Neural cell (in vitro differentiated cells): ENCODE measurements at regions not wholly inside any gene's neighbourhood (a gene's known extent, or its start where the extent isn't known, plus 50 kb on each side); places are given as distances from the start of the nearest gene placed in this dataset.

ENCODE experiments used
- CTCF ChIP-seq: fragments of 450-650 bp; IDR thresholded peaks from 2 replicates; pipeline ENCODE4 v1.5.1; 2014; ENCODE audit warnings: antibody characterized with exemption, mild to moderate bottlenecking, moderate library complexity; ENCODE audit not compliant: poor library complexity, severe bottlenecking
- EZH2 ChIP-seq: fragments of 200-600, 300-800 bp; shearing (Covaris generic), sonication (generic); IDR thresholded peaks from 2 replicates; pipeline ENCODE4 v1.6.1; 2014; ENCODE audit warnings: antibody characterized with exemption, low read length, borderline replicate concordance, mild to moderate bottlenecking; ENCODE audit not compliant: insufficient read depth, poor library complexity, severe bottlenecking
- POLR2AphosphoS5 ChIP-seq: IDR thresholded peaks from 2 replicates; pipeline ENCODE4 v1.6.1; 2012
- RAD21 ChIP-seq: fragments of 450-650 bp; conservative IDR thresholded peaks from 2 replicates; pipeline ENCODE4 v1.6.1; 2014; ENCODE audit warnings: antibody characterized with exemption, mild to moderate bottlenecking, moderate library complexity
- REST ChIP-seq: IDR thresholded peaks from 2 replicates; pipeline ENCODE4 v1.6.1; 2012; ENCODE audit warnings: borderline replicate concordance
- TAF1 ChIP-seq: IDR thresholded peaks from 2 replicates; pipeline ENCODE4 v1.6.1; 2012; ENCODE audit warnings: low read depth

- TF ChIP-seq EZH2 (no peak), CTCF (no peak), REST (no peak), RAD21 (no peak), POLR2AphosphoS5 (no peak), TAF1 (no peak)
Measured at GRCh38 chr4:122010610-122011009, 58.8 kb upstream of the TRPC3 start.
